ENCODE measurements at regions not wholly inside any gene's neighbourhood (a gene's known extent, or its start where the extent isn't known, plus 50 kb on each side); places are given as distances from the start of the nearest gene placed in this dataset.
A peak's percentile ranks its signal among the peaks of the same experiment; 100 is the strongest.

DNA sequence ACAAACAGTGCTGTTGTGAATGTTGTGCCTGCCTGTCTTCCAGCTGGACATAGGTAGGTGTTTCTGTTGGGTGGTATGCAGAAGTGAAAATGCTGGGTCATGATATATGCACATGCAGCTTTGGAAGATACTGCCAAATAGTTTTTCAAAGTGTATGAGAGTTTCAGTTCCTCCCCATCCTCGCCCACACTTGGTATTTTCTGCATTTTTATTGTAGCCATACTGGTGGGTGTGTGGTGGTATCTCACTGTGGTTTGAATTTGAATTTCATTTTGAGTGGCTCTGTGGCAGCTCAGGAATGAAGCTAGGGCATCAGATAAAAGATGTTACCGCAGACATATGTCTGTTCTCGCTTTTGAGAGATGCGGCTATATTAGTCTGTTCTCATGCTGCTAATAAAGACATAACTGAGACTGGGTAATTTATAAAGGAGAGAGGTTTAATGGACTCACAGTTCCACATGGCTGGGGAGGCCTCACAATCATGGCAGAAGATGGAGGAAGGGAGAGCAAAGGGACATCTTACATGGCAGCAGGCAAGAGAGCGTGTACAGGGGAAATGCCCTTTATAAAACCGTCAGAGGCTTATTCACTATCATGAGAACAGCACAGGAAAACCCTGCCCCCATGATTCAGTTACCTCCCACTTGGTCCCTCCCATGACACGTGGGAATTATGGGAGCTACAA lies 183.1 kb downstream of the CAND1 start:
- DNase-seq (ENCODE audit: low read depth in 2 of 3, low spot score in 2 of 3) = no peak

GRCh38 chr12:67453191-67453590 lies 184.0 kb downstream of the CAND1 start:
- no peak for DNase-seq (ENCODE audit: low read depth in 2 of 3, low spot score in 2 of 3)

- DNase-seq (ENCODE audit: low read depth in 2 of 3, low spot score in 2 of 3) = no peak
Measured at GRCh38 chr12:67455236-67455635, 186.1 kb downstream of the CAND1 start.

DNA sequence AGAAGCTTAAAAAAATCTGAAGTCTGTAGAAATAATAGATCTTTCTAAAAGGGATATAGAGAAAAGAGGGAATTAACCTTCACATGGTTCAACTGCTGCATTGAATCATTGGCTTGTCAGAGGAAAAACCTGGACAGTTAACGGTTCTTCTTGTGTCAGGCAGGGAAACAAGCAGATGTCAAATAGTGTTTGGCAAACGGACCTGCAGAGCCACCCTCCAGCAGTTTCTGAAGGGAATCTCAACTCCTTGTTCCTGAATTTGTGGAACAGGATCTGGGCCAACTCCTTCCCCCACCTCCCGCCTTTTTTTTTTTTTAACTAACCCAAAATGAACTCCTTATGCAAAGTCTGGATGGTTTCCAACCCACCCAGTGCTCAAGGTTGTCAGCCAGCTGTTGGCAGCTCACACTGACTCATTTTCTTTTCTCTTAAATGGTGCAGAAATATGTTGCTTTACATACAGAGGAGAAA lies 187.3 kb downstream of the CAND1 start:
- peak in 2 of 3 donors; percentile 29 to 51 for DNase-seq (ENCODE audit: low read depth in 2 of 3, low spot score in 2 of 3)

DNA sequence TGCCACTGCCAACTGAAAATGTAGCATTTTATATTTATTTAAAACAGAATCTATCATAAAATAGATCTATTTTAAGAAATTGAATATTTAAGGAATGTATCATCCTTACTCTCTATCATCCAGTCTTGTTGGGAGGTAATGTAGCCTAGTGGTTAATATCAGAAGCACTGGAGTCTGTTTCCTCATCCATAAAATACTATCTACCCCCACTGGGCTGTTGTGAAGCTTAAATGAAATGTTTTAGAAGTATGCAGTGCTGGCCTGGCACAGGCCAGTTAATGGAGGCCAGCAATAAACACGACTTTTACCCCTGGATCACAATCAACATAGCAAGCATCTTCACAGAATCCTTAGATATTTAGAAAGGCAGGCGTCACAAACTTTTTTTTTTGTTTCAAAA lies 188.0 kb downstream of the CAND1 start:
- DNase-seq (ENCODE audit: low read depth in 2 of 3, low spot score in 2 of 3) = no peak

DNA sequence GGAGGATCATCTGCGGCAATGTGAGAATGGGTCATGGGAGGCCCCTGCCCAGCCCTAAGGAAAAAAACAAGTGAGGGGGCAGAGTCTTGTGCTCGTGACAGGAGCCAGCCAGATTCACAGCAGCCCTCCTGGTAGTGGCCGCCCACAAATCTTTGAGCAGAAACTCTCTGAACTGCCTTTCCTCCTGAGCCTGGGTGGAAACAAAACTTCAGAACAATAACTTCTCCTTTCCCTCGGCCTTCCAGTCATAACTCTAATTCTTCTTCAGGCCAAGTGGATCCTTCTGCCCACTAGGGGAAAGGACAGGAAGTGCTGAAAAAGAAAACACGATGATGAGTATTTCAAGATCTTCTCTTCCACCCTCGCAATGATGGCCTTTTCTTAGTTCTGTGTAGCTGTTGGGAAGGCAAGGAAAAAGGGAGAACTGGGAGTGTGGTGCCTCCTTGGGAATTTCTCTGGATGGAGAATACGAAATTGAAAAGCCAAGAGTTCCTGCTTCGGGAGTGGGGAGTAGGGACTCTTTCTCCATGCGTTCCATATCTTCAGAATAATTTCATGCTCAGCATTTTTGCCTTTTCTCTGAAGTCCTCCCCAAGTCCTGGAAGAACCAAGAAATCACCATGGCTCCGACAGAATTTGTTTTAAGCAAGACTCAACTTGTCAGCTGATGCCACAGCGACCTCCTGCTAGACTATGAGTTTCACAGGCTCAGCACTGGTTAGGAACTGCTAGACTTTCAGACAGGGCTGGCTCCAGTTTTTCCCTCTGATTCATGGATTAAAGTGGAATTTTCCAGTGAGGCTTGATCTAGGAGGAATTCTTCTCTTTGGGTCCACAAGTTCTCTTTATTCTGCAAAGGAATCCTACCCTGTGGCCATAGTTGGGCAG lies 188.9 kb downstream of the CAND1 start:
- DNase-seq (ENCODE audit: low read depth in 2 of 3, low spot score in 2 of 3) = peak in 2 of 3 donors; percentile 25 to 57

DNA sequence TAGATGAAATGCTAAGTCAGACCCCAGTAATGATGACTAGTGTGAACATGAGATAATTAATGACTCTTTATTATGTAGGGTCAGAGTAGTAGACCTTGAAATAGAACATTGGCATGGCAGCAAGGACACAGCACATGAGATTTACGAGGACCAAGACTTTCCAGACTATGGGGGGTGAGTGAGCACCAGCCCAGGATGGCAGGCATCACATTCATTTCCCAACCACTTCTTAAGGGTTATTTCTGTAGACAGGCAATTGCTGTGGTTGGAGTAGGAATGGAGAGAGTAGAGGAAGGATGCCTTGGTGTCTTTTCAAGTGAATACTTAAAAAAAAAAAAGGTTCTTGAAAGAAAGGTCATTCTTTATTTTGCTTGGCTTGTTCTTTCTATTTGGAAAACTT lies 189.4 kb upstream of the DYRK2 start:
- DNase-seq (ENCODE audit: low read depth in 2 of 3, low spot score in 2 of 3) = no peak

DNA sequence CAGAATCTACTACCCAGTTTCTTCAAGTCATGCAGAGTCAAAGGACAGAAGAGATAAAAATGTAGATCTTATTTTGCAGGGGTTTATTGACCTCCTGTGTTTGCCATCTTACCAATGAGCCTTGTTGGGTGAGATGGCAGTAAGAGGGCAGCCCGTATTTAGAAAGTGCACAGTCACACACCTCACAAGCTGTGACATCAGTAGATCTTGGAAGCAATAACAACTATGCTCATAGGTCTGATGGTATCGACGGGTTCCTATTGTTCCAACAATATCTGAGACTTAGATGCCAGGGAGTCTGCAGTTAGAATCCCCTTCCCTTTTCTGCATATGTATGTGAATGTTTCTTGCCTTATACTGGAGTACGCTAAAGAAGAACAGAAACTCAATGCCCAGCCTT lies 189.0 kb upstream of the DYRK2 start:
- no peak for DNase-seq (ENCODE audit: low read depth in 2 of 3, low spot score in 2 of 3)

DNA sequence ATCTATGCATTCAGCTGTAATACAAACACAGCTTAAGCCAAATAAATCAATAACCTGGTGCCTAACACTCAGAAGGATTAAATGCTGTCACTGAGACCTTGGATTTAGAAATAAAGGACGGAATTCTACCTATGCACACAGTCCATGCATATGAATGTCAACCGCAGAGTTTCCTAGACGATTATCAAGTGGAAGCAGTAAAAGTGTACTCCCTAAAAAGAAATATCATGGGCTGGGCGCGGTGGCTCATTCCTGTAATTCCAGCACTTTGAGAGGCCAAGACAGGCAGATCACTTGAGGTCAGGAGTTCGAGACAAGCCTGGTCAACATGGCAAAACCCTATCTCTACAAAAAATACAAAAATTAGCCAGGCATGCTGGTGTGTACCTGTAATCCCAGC lies 188.2 kb upstream of the DYRK2 start:
- DNase-seq (ENCODE audit: low read depth in 2 of 3, low spot score in 2 of 3) = no peak

GRCh38 chr12:67468549-67469245 lies 179.8 kb upstream of the DYRK2 start:
- no peak for DNase-seq (ENCODE audit: low read depth in 2 of 3, low spot score in 2 of 3)

GRCh38 chr12:67469666-67470065 lies 178.9 kb upstream of the DYRK2 start:
- no peak for DNase-seq (ENCODE audit: low read depth in 2 of 3, low spot score in 2 of 3)

GRCh38 chr12:67471810-67472209 lies 176.7 kb upstream of the DYRK2 start:
- no peak for DNase-seq (ENCODE audit: low read depth in 2 of 3, low spot score in 2 of 3)

DNA sequence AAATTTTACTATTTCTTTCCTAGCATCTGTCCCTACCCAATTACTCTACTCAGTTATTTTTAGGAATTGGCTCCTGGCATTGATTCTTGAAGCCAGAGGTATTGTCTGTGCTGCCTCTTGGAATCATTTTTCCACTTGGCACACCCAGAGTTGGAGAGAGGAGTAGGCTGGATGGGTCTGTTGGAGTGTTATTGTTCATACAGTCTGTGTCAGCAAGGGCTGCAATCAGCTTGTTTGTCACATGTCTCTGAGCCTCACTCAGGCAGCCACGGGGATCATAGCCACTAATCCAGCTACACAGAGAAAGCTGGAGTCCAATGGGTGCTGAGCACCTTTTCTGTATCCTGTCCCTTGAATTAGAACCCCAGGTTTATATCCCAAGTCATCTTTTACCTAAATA lies 176.0 kb upstream of the DYRK2 start:
- no peak for DNase-seq (ENCODE audit: low read depth in 2 of 3, low spot score in 2 of 3)

- DNase-seq (ENCODE audit: low read depth in 2 of 3, low spot score in 2 of 3) = no peak
Measured at GRCh38 chr12:67474934-67475620, 173.5 kb upstream of the DYRK2 start.

GRCh38 chr12:67475725-67476124 lies 172.8 kb upstream of the DYRK2 start:
- DNase-seq (ENCODE audit: low read depth in 2 of 3, low spot score in 2 of 3) = no peak

DNA sequence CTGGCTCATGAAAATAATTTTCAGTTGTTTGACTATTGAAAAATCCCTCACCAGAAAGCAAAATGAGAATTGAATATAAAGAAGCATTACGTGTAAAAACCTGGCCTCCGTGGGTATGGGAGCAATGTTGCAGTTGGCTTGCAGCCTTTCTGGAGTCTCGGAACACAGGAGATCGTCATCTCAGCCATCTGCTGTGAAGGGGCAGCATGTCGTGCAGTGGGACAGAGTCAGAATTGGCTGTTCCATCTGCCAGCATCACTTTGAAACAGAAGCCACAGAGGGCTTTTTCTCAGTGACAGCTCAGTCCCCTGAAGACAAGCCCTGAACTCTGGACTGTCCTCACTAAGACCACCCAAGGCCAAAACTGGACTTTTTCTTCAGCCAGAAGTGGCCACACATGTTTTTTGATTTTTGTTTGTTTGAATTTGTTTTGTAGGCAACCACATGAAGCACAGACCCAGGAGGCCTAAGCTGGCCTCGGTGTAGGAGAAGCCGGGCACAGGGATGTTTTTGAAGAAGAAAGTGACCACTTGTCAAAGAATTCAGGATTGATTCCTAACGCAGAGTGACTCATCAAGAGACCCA lies 170.8 kb upstream of the DYRK2 start:
- DNase-seq (ENCODE audit: low read depth in 2 of 3, low spot score in 2 of 3) = no peak

DNA sequence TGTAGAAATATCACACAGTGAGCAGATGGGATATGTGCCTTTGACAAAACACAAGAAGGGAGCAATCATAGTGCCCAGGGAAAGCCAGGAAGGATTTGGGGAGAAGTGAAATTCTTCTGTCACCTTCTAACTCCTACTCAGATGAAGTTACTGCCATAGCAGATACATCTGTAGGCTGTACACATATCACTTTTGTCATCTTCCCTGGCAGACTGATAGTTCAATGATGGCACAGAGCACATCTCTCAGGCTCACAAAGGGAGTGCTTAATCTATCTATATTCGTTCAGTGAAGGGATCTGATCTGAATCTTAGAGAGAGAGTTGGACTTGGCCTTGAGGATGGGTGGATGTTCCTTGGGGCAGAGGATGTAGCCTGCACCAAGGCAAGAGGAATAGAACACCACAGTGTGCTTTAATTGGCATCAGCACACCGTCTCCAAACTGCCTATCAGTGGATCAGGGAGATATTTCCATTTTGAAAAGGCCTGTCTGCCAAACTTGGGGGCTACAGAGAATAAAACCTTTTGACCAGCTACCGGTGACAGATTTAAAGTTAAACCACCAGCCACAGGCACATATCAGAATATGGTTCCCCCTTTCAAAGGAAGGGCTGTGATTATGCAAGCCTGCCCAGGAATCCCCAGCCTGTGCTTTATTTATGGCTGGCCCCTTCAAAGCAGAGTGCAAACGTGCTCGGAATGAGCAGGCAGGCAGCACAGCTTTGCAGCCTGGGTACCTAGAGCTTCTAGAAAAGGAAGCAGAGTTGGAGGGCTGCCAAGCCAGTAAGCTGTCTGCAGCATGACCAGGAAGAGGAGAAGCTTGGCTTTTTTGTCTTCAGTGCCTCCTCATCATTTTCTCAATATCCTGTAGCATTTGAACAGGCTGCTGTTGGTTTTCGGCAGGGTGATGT lies 165.5 kb upstream of the DYRK2 start:
- peak; percentile 53 to 92 (median 72) for DNase-seq (ENCODE audit: low read depth in 2 of 3, low spot score in 2 of 3)

DNA sequence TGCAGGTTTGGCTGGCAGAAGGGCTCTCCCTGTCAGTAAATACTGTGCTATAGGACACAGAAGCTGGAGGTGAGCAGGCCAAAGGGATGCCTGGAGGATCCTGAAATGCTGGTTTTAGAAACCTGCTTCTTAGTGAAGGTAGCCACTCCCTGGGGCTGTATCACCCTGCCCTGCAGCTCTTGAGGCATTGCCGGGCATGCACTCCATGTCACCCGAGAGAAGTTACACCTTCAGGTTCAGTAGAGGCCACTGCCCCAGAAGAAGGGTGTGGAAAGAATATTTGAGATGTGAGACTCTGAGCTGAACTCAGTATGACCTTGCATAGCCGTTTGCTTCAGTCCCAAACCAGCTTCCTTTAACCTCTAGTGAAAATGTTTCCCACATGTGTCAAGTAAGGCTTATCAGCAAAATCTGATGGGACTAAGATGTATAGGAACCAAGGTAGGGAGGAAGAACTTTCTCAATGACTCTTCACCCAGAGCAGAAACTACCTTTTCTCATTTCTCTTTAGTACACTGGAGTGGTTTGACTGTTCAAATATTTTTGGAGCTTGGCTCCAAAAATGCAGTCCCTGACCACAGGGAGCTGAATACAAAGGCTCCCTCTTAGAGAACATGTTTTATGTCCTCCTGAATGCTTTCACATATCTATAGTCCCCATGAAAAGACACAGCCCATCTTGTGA lies 164.5 kb upstream of the DYRK2 start:
- DNase-seq (ENCODE audit: low read depth in 2 of 3, low spot score in 2 of 3) = peak in 1 of 3 donors; percentile 1
